AG09319 (cell line): ENCODE measurements at regions not wholly inside any gene's neighbourhood (a gene's known extent, or its start where the extent isn't known, plus 50 kb on each side); places are given as distances from the start of the nearest gene placed in this dataset.

Source experiments
- DNase-seq: peaks from one replicate; pipeline ENCODE4 v3.0.0-alpha.2; 2010; ENCODE audit warnings: low read depth; ENCODE audit errors: extremely low read depth
- CTCF ChIP-seq: IDR thresholded peaks from 2 replicates; pipeline ENCODE4 v1.5.1; 2011; ENCODE audit warnings: low read depth, mild to moderate bottlenecking, inconsistent platforms, low read length, moderate library complexity

DNA sequence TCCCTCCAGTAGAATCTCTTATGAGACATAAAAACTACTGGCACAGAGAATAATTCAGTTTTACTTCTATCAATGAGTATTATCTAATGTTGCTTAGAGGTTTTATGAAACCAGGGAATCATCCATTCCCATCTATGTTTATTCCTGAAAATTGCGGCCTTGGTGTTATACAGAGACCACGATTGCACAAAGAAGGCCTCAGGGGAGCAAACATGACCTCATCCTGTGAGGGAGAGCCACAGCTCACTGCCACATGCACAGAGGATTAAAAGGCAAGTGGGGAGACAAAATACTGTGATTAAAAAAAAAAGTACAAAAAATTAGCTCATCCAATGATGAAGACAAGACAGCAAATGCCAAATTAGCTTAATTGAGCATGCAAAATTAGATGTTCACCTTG lies 111.8 kb upstream of the SLC35G4 start:
- no peak for DNase-seq
- TF ChIP-seq CTCF: no peak

- TF ChIP-seq CTCF: no peak
- no peak for DNase-seq
Observed at GRCh38 chr18:11496526-11497172, 112.7 kb upstream of the SLC35G4 start.

GRCh38 chr18:11495441-11495840 lies 114.0 kb upstream of the SLC35G4 start:
- TF ChIP-seq CTCF: no peak
- DNase-seq: no peak

- no peak for TF ChIP-seq CTCF
- DNase-seq: no peak
Observed at GRCh38 chr18:11494107-11494506, 115.3 kb upstream of the SLC35G4 start.

GRCh38 chr18:11489266-11489899 lies 120.0 kb upstream of the SLC35G4 start:
- no peak for TF ChIP-seq CTCF
- DNase-seq: no peak

DNA sequence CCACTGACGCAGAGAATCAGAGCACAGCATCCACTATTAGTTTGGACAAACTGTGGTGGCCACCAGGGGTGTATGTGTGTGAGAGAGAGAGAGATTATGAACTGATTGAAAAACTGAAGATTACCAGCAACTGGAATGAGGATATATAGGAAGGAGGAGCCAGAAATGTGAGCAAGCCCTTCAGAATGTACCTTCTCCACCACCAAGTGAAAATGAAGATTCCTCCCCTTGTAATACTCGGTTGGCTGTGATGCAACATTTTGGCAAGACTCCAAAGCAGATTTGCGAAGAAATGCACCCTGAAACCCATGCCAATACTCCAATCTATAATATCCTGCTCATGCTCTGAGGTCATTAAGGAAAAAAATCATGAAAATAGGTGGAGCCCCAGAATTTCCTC lies 121.2 kb upstream of the SLC35G4 start:
- no peak for TF ChIP-seq CTCF
- no peak for DNase-seq

- no peak for TF ChIP-seq CTCF
- no peak for DNase-seq
Observed at GRCh38 chr18:11487390-11487789, 122.0 kb upstream of the SLC35G4 start.
